Thyroid gland (tissue), 4 donors: ENCODE measurements at regions not wholly inside any gene's neighbourhood (a gene's known extent, or its start where the extent isn't known, plus 50 kb on each side); places are given as distances from the start of the nearest gene placed in this dataset.

Experiments used
- POLR2A ChIP-seq, 2 donors: fragments of 450-650 bp; IDR thresholded peaks; one replicate each; pipeline ENCODE4 v1.6.1; 2017; ENCODE audit warnings: antibody characterized with exemption in 2 of 2, mild to moderate bottlenecking in 2 of 2, moderate library complexity in 1 of 2
- TF ChIP-seq, protein P1 (sequence below), 6 experiments: fragments of 200-600 bp in 3 of 6; fragments of 450-650 bp in 3 of 6; sonication (generic) in 3 of 6; IDR thresholded peaks; one replicate each; pipeline ENCODE4 v1.5.1; 2016 to 2019; ENCODE audit warnings: antibody characterized with exemption in 6 of 6, mild to moderate bottlenecking in 2 of 6, inconsistent platforms in 1 of 6, moderate library complexity in 1 of 6

DNA sequence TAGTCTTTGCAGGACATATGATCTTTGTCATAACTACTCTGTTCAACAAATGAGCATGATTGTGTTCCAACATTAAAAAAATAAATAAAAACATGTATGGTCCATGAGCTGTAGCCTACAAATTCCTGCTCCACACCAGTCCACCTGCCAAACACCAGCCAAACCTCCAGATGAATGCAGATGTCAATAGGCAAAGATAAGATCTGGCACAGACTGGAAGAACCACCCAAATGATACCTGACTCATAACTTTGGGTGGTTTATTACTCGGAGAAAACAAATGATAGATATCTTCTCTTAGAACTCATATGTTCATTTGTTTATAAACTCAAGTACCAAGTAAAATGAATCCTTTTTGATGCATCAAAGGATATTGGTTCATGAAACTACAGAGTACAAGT, 425.1 kb downstream of the GBA3 start:
- TF ChIP-seq POLR2A (IDR thresholded peaks at IDR 0.05), result no peak
- TF ChIP-seq, protein P1, sequence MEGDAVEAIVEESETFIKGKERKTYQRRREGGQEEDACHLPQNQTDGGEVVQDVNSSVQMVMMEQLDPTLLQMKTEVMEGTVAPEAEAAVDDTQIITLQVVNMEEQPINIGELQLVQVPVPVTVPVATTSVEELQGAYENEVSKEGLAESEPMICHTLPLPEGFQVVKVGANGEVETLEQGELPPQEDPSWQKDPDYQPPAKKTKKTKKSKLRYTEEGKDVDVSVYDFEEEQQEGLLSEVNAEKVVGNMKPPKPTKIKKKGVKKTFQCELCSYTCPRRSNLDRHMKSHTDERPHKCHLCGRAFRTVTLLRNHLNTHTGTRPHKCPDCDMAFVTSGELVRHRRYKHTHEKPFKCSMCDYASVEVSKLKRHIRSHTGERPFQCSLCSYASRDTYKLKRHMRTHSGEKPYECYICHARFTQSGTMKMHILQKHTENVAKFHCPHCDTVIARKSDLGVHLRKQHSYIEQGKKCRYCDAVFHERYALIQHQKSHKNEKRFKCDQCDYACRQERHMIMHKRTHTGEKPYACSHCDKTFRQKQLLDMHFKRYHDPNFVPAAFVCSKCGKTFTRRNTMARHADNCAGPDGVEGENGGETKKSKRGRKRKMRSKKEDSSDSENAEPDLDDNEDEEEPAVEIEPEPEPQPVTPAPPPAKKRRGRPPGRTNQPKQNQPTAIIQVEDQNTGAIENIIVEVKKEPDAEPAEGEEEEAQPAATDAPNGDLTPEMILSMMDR (IDR thresholded peaks at IDR 0.05), result no peak
